LNCaP clone FGC (cell line): ENCODE measurements at regions not wholly inside any gene's neighbourhood (a gene's known extent, or its start where the extent isn't known, plus 50 kb on each side); places are given as distances from the start of the nearest gene placed in this dataset.

Experiments
- DNase-seq: peaks from one replicate; pipeline ENCODE4 v3.0.0-alpha.2; 2011; ENCODE audit warnings: low read depth
- H3K4me3 ChIP-seq: 2 replicates; pipeline ENCODE4 v1.5.1; 2011; ENCODE audit warnings: mild to moderate bottlenecking, low read depth, low read length, control low read depth
- CTCF ChIP-seq: IDR thresholded peaks from 2 replicates; pipeline ENCODE4 v1.5.1; 2012; ENCODE audit warnings: mild to moderate bottlenecking; ENCODE audit not compliant: control insufficient read depth, insufficient read depth; ENCODE audit errors: extremely low read depth

- no peak overlapping the region for H3K4me3 ChIP-seq
- no peak for DNase-seq
- TF ChIP-seq CTCF, result no peak
These were observed 63.3 kb upstream of the RXFP1 start for GRCh38 chr4:158458271-158458895.

DNA sequence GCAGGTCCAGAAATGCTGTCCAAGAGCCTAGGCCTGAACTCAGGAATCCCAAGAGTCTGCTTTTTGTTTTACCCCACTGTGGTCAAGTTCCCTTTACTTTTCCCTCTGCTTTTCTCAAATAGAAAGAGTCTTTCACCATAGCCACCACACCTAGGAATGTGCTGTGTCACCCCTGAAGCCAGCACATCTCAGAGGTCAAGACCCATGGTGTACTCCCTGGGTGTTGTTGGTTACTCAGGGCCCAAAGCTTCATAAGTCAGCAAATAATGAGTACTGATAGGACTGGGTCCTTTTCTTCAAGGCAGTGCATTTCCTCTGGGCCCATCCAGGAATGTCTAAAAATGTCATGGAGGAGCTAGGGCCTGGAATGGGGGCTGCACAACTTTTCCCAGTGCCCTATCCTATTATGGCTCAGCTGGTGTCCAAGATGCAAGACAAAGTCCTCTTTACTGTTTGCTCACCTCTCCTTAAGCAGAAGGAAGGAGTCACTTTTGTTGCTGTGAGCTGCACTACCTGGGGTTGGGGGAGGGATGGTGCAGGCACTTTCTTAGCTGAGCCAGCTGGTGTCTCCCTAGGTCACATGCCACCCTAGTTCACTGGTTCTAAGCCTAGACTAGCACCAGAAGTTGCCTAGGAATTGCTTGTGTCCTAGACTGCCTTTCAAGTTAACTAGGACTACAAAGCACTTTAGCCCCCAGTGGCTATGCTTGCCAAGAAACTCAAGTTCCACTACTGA is 62.4 kb upstream of the RXFP1 start:
- DNase-seq, result no peak
- H3K4me3 ChIP-seq, result no peak overlapping the region
- TF ChIP-seq CTCF, result no peak

DNA sequence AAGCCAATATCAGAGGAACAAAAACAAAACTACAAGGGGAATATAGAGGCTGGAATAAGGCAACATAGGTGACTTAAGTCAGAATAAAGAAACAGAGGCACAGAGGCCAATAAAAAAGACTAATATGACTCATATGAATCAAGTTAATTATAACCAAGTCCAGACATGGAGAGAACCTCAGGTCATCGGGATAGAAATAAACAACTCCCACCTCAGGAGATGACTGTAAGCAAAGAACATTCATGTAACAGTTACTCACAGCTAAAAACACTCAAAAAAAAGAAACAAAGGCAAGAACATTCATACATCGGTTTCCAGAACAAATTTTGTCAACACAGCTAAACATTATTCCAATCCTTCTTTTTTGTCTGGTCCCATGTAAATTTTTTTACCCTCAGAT is 60.3 kb upstream of the RXFP1 start:
- no peak overlapping the region for H3K4me3 ChIP-seq
- TF ChIP-seq CTCF, result no peak
- no peak for DNase-seq

- no peak overlapping the region for H3K4me3 ChIP-seq
- TF ChIP-seq CTCF, result no peak
- DNase-seq, result no peak
These were observed 59.1 kb upstream of the RXFP1 start for GRCh38 chr4:158462611-158463010.
